Fibroblast of the conjunctiva (primary cell): ENCODE measurements at regions not wholly inside any gene's neighbourhood (a gene's known extent, or its start where the extent isn't known, plus 50 kb on each side); places are given as distances from the start of the nearest gene placed in this dataset.

Experiments used
- DNase-seq: peaks from one replicate; pipeline ENCODE4 v3.0.0-alpha.2; 2010; ENCODE audit warnings: low read depth

- no peak for DNase-seq
Measured at GRCh38 chr20:34163307-34163706, 51.3 kb upstream of the EIF2S2 start.

DNA sequence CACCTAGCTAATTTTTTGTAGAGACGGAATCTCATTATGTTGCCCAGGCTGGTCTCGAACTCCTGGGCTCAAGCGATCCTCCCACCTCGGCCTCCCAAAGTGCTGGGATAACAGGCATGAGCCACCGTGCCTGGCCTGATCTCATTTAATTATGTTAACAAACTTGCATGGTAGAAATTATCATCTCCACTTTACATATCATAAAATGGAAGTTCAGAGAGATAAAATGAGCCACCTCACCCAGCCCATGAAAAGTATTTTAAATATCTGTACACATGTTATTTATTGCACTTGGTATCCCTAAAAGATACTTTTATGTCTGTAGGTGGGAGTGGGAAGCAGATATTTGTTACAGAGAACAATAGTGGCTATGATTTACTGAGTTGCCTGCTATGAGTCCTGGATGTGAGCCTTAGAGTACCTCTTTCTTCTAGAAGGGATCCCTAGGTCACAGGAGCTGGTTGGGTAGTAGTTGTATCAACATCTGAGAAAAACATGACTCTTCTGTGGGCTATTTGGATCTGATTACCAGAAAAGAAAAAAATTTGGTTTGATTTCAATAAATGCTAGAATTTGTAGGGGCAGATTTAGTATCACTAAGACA is 52.4 kb upstream of the EIF2S2 start:
- DNase-seq, result no peak

- DNase-seq, result no peak
Measured at GRCh38 chr20:34165018-34165619, 53.1 kb upstream of the EIF2S2 start.

GRCh38 chr20:34171640-34172039 is 59.6 kb upstream of the EIF2S2 start:
- DNase-seq, result no peak

GRCh38 chr20:34172926-34173325 is 60.9 kb upstream of the EIF2S2 start:
- DNase-seq, result no peak

- DNase-seq, result no peak
Measured at GRCh38 chr20:34175079-34175478, 63.0 kb upstream of the EIF2S2 start.

DNA sequence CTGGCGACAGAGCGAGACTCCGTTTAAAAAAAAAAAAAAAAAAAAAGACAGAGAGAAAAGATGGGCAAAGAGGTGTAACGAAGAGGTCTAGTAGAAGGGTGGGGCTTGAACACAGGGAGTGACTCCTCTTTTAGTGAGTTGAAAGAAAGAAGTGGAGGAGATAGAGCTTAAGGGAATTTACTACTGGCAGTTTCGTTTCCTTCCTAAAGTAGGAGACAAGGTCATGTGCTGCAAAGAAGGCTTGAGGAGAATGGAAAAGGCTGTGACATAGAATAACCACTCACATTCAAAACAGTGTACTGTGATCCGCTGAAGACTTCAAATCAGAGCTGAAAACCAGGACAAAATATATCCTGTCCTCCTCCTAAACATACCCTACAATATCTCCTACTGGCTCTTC is 63.8 kb upstream of the EIF2S2 start:
- no peak for DNase-seq

DNA sequence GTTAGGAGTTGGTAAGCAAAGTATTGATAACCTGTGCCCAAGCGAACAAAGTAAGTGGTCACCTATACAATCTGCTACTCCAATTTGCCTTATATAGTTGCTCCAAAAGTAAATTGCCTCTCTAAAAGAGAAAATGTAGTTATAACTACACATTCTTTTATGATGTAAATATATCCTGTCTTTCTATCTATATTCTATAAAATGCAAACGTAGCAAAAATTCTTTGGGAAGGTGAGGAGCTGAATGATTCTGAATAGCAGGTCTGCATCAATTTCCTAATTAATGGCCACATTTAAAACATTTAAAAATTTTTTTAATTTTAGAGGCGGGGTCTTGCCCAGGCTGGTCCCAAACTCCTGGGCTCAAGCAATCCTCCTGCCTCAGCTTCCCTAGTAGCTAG is 64.2 kb upstream of the ASIP start:
- no peak for DNase-seq

GRCh38 chr20:34179637-34180360 is 61.4 kb upstream of the ASIP start:
- DNase-seq, result no peak

DNA sequence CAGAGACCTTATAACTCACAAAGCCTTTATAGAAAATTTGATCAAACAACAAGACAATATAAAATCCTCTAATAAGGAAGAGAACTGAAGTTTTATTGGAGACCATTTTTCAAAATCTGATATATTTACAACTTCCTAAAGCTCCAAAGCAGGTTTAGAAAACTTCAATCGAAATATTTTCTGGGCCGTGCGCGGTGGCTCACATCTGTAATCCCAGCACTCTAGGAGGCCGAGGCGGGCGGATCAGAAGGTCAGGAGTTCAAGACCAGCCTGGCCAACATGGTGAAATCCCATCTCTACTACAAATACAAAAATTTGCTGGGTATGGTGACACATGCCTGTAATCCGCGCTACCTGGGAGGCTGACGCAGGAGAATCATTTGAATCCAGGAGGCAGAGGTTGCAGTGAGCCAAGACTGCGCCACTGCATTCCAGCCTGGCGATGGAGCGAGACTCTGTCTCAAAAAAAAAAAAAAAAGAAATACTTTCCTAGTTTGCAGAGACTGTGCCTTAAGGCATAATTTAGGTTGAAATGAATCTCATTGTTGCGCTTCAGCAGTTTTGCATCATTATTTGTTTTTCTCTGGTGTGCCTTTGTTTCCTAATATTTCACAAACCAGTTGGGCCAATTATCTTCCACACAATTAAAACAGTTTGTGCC is 60.6 kb upstream of the ASIP start:
- DNase-seq, result no peak

DNA sequence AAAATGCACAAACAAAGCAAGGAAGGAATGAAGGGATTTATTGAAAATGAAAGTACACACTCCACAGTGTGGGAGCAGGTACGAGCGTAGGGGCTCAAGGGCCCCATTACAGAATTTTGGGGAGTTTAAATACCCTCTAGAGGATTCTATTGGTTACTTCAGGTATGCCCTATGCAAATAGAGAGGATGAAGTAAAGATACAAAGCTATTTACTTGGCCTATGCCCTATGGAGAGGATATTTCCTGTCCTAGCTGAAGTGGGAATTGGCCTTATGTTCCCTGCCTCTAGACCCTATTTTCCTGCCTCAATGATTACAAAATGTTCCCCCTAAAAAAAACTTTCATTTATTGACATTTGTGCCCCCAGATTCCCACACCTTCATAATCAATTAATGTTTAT is 59.7 kb upstream of the ASIP start:
- no peak for DNase-seq

DNA sequence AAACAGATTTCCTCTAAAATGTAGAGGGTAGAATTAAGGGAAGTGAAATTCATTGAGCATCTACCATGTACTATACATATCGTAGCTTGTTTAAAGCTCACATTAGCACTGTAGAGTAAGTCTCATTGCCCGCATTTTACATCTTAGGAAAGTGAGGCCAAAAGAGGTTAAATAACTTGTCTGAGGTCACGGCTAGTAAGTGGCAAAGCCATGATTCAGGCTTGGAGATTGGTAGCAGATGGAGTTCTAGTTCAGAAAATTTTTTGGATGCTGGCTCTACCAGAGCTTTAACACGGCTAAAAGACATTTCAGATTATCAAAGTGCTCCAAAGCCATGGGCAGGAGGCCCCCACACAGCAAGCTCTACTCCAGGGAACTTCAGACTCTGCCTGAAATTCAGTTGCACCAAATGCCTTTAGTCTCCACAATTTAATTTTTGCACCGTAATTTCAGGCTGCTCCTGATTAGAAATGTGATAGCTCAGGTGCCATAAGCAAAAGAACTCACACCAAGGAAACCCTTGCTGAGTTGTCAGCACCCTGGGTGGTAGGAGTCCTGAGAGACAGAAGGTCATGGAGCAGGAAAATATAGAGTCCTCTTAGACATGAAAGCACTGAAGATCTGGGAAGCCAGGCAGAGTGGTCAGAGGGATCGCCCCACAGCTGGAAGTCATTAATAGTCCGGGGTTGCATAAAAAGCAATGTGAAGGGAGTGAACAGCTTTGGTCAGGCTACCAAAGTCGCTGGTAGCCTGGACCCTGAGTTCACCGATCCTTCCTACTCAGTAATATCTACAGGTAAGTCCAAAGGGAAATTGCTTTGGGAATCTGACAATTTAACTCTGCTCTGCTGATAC is 55.2 kb upstream of the ASIP start:
- peak; percentile 33 for DNase-seq

DNA sequence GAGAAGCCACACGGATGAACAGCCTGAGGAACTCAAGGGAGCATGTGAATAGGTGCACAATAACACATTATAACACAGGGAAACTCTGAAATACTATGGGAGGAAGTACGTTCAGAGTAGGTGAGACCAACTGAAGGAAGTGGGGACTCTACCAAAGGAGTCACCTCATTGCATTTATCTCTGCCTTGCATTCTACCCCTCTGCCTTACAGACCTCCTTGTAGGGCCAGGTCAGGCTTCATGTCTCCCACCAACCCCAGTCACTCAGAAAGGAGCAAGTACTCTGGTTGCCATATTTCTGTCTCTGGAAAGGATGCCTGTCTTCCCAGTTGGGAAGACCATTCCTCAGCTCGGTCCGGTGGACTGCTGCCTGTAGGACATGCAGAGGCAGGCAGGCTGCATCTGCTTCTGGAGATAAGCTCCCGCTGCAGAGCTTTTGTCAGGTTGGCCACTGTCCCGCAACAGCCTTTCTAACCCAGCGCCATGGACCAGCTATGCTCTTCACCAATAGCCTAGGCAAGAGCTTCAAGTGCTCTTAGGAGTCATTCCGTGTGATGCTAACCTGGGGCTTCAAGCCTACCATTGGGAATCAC is 51.6 kb upstream of the ASIP start:
- DNase-seq, result no peak

DNA sequence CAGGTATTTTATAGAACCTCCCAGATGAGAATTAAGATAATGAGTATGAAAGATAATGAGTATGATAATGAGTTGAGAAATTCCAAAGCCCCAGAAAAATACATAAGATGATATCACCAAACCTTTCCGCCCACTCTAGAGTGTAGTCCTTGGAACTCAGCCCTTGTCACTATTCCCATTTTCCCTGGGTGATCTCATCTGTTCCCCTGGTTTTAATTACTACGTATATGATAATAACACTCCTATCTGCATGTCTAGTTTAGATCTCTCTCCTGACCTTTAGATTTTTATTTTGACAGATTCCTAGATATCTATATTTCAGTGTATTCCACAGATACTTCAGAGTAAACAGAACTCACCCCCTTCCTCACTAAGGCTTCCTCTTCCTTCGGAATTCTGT is 51.0 kb upstream of the ASIP start:
- no peak for DNase-seq

GRCh38 chr20:34190679-34191090 is 50.5 kb upstream of the ASIP start:
- peak; percentile 88 for DNase-seq
